SK-N-SH (cell line): ENCODE measurements at regions not wholly inside any gene's neighbourhood (a gene's known extent, or its start where the extent isn't known, plus 50 kb on each side); places are given as distances from the start of the nearest gene placed in this dataset.

Experiments used
- CTCF ChIA-PET: fragments of 300-600, 350-600 bp; formaldehyde crosslinking; extraction: SDS; loops from one replicate; lab custom pipeline; 2021; lab: Yijun Ruan, JAX
- POLR2A ChIA-PET: fragments of 350-600 bp; sonication (Branson Sonifier 250); formaldehyde crosslinking; extraction: SDS; loops from one replicate; lab custom pipeline; 2020; ENCODE audit warnings: antibody characterized with exemption, inconsistent platforms; lab: Yijun Ruan, JAX
- DNase-seq: peaks from one replicate; pipeline ENCODE4 v3.0.0; 2012
- H2AFZ ChIP-seq: fragments of 200-600 bp; sonication (generic); 2 replicates; pipeline ENCODE4 v1.8.1; 2016; ENCODE audit warnings: antibody characterized with exemption, mild to moderate bottlenecking, low read depth
- H3F3A ChIP-seq: fragments of 200-600 bp; sonication (generic); replicated peaks from 2 replicates; pipeline ENCODE3; 2016; ENCODE audit warnings: antibody characterized with exemption, mild to moderate bottlenecking; ENCODE audit not compliant: insufficient read depth
- H3K27ac ChIP-seq, 2 experiments: fragments of 200-500 bp in 1 of 2; fragments of 200-600 bp in 1 of 2; sonication (Bioruptor generic) in 1 of 2; sonication (generic), shearing (Covaris generic) in 1 of 2; 2 replicates each; pipeline versions ENCODE4 v1.5.1 to v1.6.1; 2014 to 2016; ENCODE audit warnings: low read depth in 2 of 2, inconsistent platforms in 1 of 2, low read length in 1 of 2, mild to moderate bottlenecking in 1 of 2, mixed read lengths in 1 of 2
- H3K27me3 ChIP-seq: fragments of 200-600 bp; sonication (generic), shearing (Covaris generic); 2 replicates; pipeline ENCODE4 v1.6.1; 2016; ENCODE audit warnings: mixed run types; ENCODE audit not compliant: insufficient read depth
- H3K36me3 ChIP-seq, 2 experiments: fragments of 200-500 bp in 1 of 2; fragments of 200-600 bp in 1 of 2; sonication (Bioruptor generic) in 1 of 2; sonication (generic) in 1 of 2; replicated peaks in 1 of 2; 2 replicates each; pipeline versions ENCODE3 to v1.5.1; 2014 to 2016; ENCODE audit warnings: low read length in 1 of 2, mild to moderate bottlenecking in 1 of 2; ENCODE audit not compliant: insufficient read depth in 2 of 2, control insufficient read depth in 1 of 2
- H3K4me1 ChIP-seq, 2 experiments: fragments of 200-500 bp in 1 of 2; fragments of 200-600 bp in 1 of 2; sonication (Bioruptor generic) in 1 of 2; sonication (generic), shearing (Covaris generic) in 1 of 2; 2 replicates each; pipeline versions ENCODE4 v1.5.1 to v1.6.1; 2014 to 2016; ENCODE audit warnings: low read depth in 1 of 2, low read length in 1 of 2, mixed run types in 1 of 2; ENCODE audit not compliant: insufficient read depth in 2 of 2, control insufficient read depth in 1 of 2
- H3K4me2 ChIP-seq: fragments of 200-600 bp; sonication (generic), shearing (Covaris generic); 2 replicates; pipeline ENCODE4 v1.6.1; 2017; ENCODE audit warnings: mixed run types
- H3K4me3 ChIP-seq, 2 experiments: fragments of 200-500 bp in 1 of 2; fragments of 200-600 bp in 1 of 2; sonication (Bioruptor generic) in 1 of 2; sonication (generic), shearing (Covaris generic) in 1 of 2; 2 replicates each; pipeline versions ENCODE4 v1.5.1 to v1.8.1; 2014 to 2016; ENCODE audit warnings: low read depth in 2 of 2, inconsistent platforms in 1 of 2, low read length in 1 of 2, mild to moderate bottlenecking in 1 of 2, mixed read lengths in 1 of 2, moderate library complexity in 1 of 2
- H3K79me2 ChIP-seq: fragments of 200-600 bp; sonication (generic); 2 replicates; pipeline ENCODE4 v1.8.1; 2017; ENCODE audit warnings: mild to moderate bottlenecking; ENCODE audit not compliant: insufficient read depth
- H3K9ac ChIP-seq: fragments of 200-600 bp; sonication (generic); 2 replicates; pipeline ENCODE4 v1.6.1; 2017; ENCODE audit warnings: mixed run types
- H3K9me2 ChIP-seq: fragments of 200-600 bp; sonication (generic); 2 replicates; pipeline ENCODE4 v1.6.1; 2017; ENCODE audit warnings: mixed run types
- H3K9me3 ChIP-seq: fragments of 200-600 bp; sonication (generic); 2 replicates; pipeline ENCODE4 v1.6.1; 2017; ENCODE audit warnings: mixed run types, mild to moderate bottlenecking, moderate library complexity
- H4K20me1 ChIP-seq: fragments of 200-600 bp; sonication (generic); 2 replicates; pipeline ENCODE4 v1.6.1; 2017; ENCODE audit warnings: mild to moderate bottlenecking, mixed run types; ENCODE audit not compliant: insufficient read depth
- CHD2 ChIP-seq: fragments of 150-350 bp; IDR thresholded peaks from 2 replicates; pipeline ENCODE4 v1.6.1; 2018; ENCODE audit warnings: low read length; ENCODE audit not compliant: partially characterized antibody
- EP300 ChIP-seq, 2 experiments: IDR thresholded peaks; 2 replicates each; pipeline versions ENCODE4 v1.4.0 to v1.6.1; 2012; ENCODE audit warnings: borderline replicate concordance in 1 of 2, low read depth in 1 of 2, low read length in 1 of 2
- FOXJ3 ChIP-seq: sonication (generic); formaldehyde crosslinking; IDR thresholded peaks from 2 replicates; pipeline ENCODE4 v1.5.1; 2020; ENCODE audit warnings: mild to moderate bottlenecking, missing genetic modification reagents
- GABPA ChIP-seq: IDR thresholded peaks from 2 replicates; pipeline ENCODE4 v1.4.0; 2012; ENCODE audit warnings: low read depth, mild to moderate bottlenecking
- MEF2A ChIP-seq: IDR thresholded peaks from 2 replicates; pipeline ENCODE4 v1.4.0; 2012; ENCODE audit warnings: low read depth, borderline replicate concordance
- NFIC ChIP-seq: IDR thresholded peaks from 2 replicates; pipeline ENCODE4 v1.4.0; 2012; ENCODE audit warnings: borderline replicate concordance
- RAD21 ChIP-seq: IDR thresholded peaks from 2 replicates; pipeline ENCODE4 v1.6.1; 2012; ENCODE audit warnings: mild to moderate bottlenecking, low read length
- REST ChIP-seq: IDR thresholded peaks from 2 replicates; pipeline ENCODE4 v1.6.1; 2012; ENCODE audit warnings: mild to moderate bottlenecking, low read depth, low read length, moderate library complexity
- RFX5 ChIP-seq: IDR thresholded peaks from 2 replicates; pipeline ENCODE4 v1.6.1; 2012; ENCODE audit warnings: mild to moderate bottlenecking, improper control_type of control experiment, low read length
- SIN3A ChIP-seq: IDR thresholded peaks from 2 replicates; pipeline ENCODE4 v1.6.1; 2012; ENCODE audit warnings: low read depth, mild to moderate bottlenecking, low read length, moderate library complexity, borderline replicate concordance
- TAF1 ChIP-seq: IDR thresholded peaks from 2 replicates; pipeline ENCODE4 v1.6.1; 2012; ENCODE audit warnings: low read depth, mild to moderate bottlenecking, low read length, moderate library complexity, borderline replicate concordance
- TEAD4 ChIP-seq: IDR thresholded peaks from 2 replicates; pipeline ENCODE4 v1.4.0; 2012; ENCODE audit warnings: mild to moderate bottlenecking, borderline replicate concordance; ENCODE audit not compliant: insufficient read depth
- USF2 ChIP-seq: fragments of 150-350 bp; IDR thresholded peaks from 2 replicates; pipeline ENCODE4 v1.6.1; 2017; ENCODE audit warnings: antibody characterized with exemption, low read length, low read depth, borderline replicate concordance
- ZBTB33 ChIP-seq: IDR thresholded peaks from 2 replicates; pipeline ENCODE4 v1.4.0; 2012; ENCODE audit warnings: low read depth, borderline replicate concordance
- WGBS: methylation state at CpG from one replicate; pipeline ENCODE4 v1.1.6; 2017; ENCODE audit warnings: low lambda C conversion rate; 5-methylcytosine and 5-hydroxymethylcytosine counted together

- peaks cover 15% of the 10 kb centered on the region for H3K27me3 ChIP-seq
- H3K9me3 ChIP-seq = no peaks in the 10 kb centered on the region
- H3K36me3 ChIP-seq = no peaks in the 10 kb centered on the region
- WGBS = 67% methylated on average over 14 of the region's 14 CpGs
- CTCF ChIA-PET = interaction anchor here (1.2 kb wide), 1 partner anchor 20 kb away, joined by 3 read pairs; no protein-coding TSS in a partner anchor
- no peak for DNase-seq
- no peak overlapping the region for H2AFZ ChIP-seq
- H3K27ac ChIP-seq = no peak overlapping the region
- POLR2A ChIA-PET = no interaction called here
- no peak overlapping the region for H3K4me3 ChIP-seq
- no peaks in the 10 kb centered on the region for H3K79me2 ChIP-seq
- H3F3A ChIP-seq = no peaks in the 10 kb centered on the region
- H3K9ac ChIP-seq = no peak overlapping the region
- H3K9me2 ChIP-seq = no peaks in the 10 kb centered on the region
- no peak for TF ChIP-seq ZBTB33
- no peak for TF ChIP-seq TAF1
- TF ChIP-seq NFIC = no peak
- TF ChIP-seq FOXJ3 (CRISPR knock-in tag) = no peak
- TF ChIP-seq SIN3A = no peak
- TF ChIP-seq REST = no peak
- TF ChIP-seq TEAD4 = no peak
- no peak for TF ChIP-seq MEF2A
- TF ChIP-seq RFX5 = no peak
- no peak for TF ChIP-seq USF2
- TF ChIP-seq RAD21 = no peak
- TF ChIP-seq CHD2 = no peak
- TF ChIP-seq EP300 (IDR thresholded peaks at IDR 0.05; ENCODE audit: borderline replicate concordance in 1 of 2, low read depth in 1 of 2, low read length in 1 of 2) = no peak
- no peak for TF ChIP-seq GABPA
- TF ChIP-seq, all 33 proteins: peak for 0
- H4K20me1 ChIP-seq = no peaks in the 10 kb centered on the region
- H3K4me2 ChIP-seq = no peak overlapping the region
- peaks cover 0 to 3% of the 10 kb centered on the region in 2 experiments; a peak in 3 of 4 replicates for H3K4me1 ChIP-seq
These were observed 144.1 kb upstream of the HES1 start for GRCh38 chr3:193991666-193992424.
